Stomach (tissue), 4 donors: ENCODE measurements at regions not wholly inside any gene's neighbourhood (a gene's known extent, or its start where the extent isn't known, plus 50 kb on each side); places are given as distances from the start of the nearest gene placed in this dataset.

Experiments
- CTCF ChIP-seq, 7 experiments: fragments of 450-650 bp in 4 of 7; fragments of 200-600 bp in 3 of 7; sonication (generic) in 3 of 7; IDR thresholded peaks; one replicate each; pipeline ENCODE4 v1.5.1; 2016 to 2019; ENCODE audit warnings: antibody characterized with exemption in 7 of 7, control low read depth in 2 of 7, mild to moderate bottlenecking in 1 of 7
- POLR2A ChIP-seq, 4 donors: fragments of 450-650 bp; IDR thresholded peaks; one replicate each; pipeline ENCODE4 v1.6.1; 2016; ENCODE audit warnings: antibody characterized with exemption in 4 of 4, control low read depth in 2 of 4, mild to moderate bottlenecking in 1 of 4, moderate library complexity in 1 of 4
- POLR2AphosphoS5 ChIP-seq, 3 donors: sonication (generic); formaldehyde crosslinking; IDR thresholded peaks; one replicate each; pipeline ENCODE4 v1.6.1; 2016; ENCODE audit warnings: antibody characterized with exemption in 3 of 3

DNA sequence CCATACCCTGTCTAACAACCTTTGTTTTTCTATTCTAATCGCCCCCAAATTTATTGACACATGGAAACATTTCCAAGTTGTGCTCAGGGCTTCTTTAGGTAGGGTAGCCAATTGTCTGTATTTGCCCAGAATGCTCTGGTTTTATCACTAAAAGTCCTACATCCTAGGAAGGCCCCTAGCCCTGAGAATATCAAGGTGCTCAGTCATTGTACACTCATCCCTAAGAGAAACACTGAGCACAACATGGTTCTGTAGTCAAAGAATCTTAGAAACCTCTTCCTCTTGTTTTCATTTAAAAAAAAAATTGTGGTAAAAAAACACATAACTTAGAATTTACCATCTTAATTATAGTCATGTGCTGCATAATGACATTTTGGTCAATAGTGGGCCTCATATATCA, 69.0 kb upstream of the BASP1 start:
- TF ChIP-seq POLR2AphosphoS5 (IDR thresholded peaks at IDR 0.05) (no peak), CTCF (IDR thresholded peaks at IDR 0.05) (no peak), POLR2A (IDR thresholded peaks at IDR 0.05) (no peak)
